Esophagus muscularis mucosa (tissue), 3 donors: ENCODE measurements at regions not wholly inside any gene's neighbourhood (a gene's known extent, or its start where the extent isn't known, plus 50 kb on each side); places are given as distances from the start of the nearest gene placed in this dataset.

Experiments
- CTCF ChIP-seq, 3 experiments: fragments of 200-600 bp in 2 of 3; fragments of 450-650 bp in 1 of 3; sonication (generic) in 2 of 3; IDR thresholded peaks; one replicate each; pipeline ENCODE4 v1.5.1; 2017 to 2019; ENCODE audit warnings: antibody characterized with exemption in 3 of 3, mild to moderate bottlenecking in 2 of 3, moderate library complexity in 1 of 3
- EP300 ChIP-seq: sonication (generic); formaldehyde crosslinking; IDR thresholded peaks from one replicate; pipeline ENCODE4 v1.6.1; 2017; ENCODE audit warnings: antibody characterized with exemption

- TF ChIP-seq EP300 (no peak), CTCF (IDR thresholded peaks at IDR 0.05) (no peak)
Observed at GRCh38 chr15:31477301-31477700, 150.7 kb downstream of the KLF13 start.
